Activated CD4-positive, alpha-beta T cell treated with anti-CD3 and anti-CD28 coated beads for 36 hours (primary cell): ENCODE measurements at regions not wholly inside any gene's neighbourhood (a gene's known extent, or its start where the extent isn't known, plus 50 kb on each side); places are given as distances from the start of the nearest gene placed in this dataset.

ENCODE experiments used
- ATAC-seq: fragments of 200-7000 bp; cut with Tn5 transposase; one replicate; pipeline ENCODE4 v1.10.0; 2021; ENCODE audit warnings: mild to moderate bottlenecking, moderate library complexity
- CTCF ChIA-PET: fragments of 350-600 bp; sonication (Branson Sonifier 250); formaldehyde crosslinking; loops from one replicate; lab custom pipeline; 2021; ENCODE audit warnings: antibody characterized with exemption; lab: Charles Lee
- POLR2A ChIA-PET: fragments of 350-600 bp; sonication (Branson Sonifier 250); formaldehyde crosslinking; loops from one replicate; lab custom pipeline; 2021; ENCODE audit warnings: antibody characterized with exemption, inconsistent platforms; lab: Charles Lee
- DNase-seq: peaks from one replicate; pipeline ENCODE4 v3.0.0-alpha.2; 2020
- H3K27ac Mint-ChIP-seq: one replicate; pipeline ENCODE4 v1.8.0; 2021; ENCODE audit warnings: mixed read lengths
- H3K27me3 Mint-ChIP-seq: one replicate; pipeline ENCODE4 v1.8.0; 2021; ENCODE audit warnings: mixed read lengths
- H3K36me3 Mint-ChIP-seq: one replicate; pipeline ENCODE4 v1.8.0; 2021; ENCODE audit warnings: low read depth, mixed read lengths
- H3K4me1 Mint-ChIP-seq: one replicate; pipeline ENCODE4 v1.8.0; 2021; ENCODE audit warnings: mixed read lengths
- H3K4me3 Mint-ChIP-seq: one replicate; pipeline ENCODE4 v1.8.0; 2021; ENCODE audit warnings: mild to moderate bottlenecking, moderate library complexity, mixed read lengths
- H3K9me3 Mint-ChIP-seq: one replicate; pipeline ENCODE4 v1.8.0; 2021; ENCODE audit warnings: low read depth, mixed read lengths
- intact Hi-C, 2 experiments: fragments of 100-400 bp; cut with DNase I in 1 of 2; cut with micrococcal nuclease in 1 of 2; formaldehyde crosslinking; loops; one replicate each; pipeline versions ENCODE4 v1.14.2 to v1.15.1; 2022 to 2024; cut with DNase I, micrococcal nuclease

DNA sequence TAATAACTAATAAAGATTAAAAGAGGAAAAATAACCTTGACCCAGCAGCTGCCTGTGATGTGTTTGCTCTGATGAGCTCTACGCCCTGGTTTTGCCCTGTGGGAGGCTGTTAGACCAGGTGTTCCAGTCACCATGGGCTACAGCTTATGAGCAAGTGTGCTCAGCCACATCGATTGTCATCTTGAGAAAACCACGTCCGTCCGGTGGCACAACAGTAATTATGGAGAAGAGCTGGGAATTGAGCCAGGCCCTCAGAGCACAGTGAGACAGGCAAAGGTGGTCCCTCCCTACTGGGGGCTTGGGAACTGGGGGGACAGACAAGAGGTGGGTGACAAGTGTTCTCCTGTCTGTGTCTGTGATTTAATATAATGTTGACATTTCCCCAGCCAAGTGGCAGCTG, 420.5 kb downstream of the MATN1 start:
- ChIA-PET CTCF (interaction anchor here (0.6 kb wide), 1 partner anchor 47 kb away, joined by 3 read pairs; no protein-coding TSS in a partner anchor), POLR2A (no interaction called here)
- intact Hi-C loops = no loop called here
- H3K27ac Mint-ChIP-seq = no peak overlapping the region
- no peak overlapping the region for H3K4me3 Mint-ChIP-seq
- DNase-seq (no peak), ATAC-seq (no peak)
- no peaks in the 10 kb centered on the region for H3K4me1 Mint-ChIP-seq
- H3K9me3 Mint-ChIP-seq = peaks cover 3% of the 10 kb centered on the region
- no peaks in the 10 kb centered on the region for H3K36me3 Mint-ChIP-seq
- peaks cover 20% of the 10 kb centered on the region for H3K27me3 Mint-ChIP-seq

DNA sequence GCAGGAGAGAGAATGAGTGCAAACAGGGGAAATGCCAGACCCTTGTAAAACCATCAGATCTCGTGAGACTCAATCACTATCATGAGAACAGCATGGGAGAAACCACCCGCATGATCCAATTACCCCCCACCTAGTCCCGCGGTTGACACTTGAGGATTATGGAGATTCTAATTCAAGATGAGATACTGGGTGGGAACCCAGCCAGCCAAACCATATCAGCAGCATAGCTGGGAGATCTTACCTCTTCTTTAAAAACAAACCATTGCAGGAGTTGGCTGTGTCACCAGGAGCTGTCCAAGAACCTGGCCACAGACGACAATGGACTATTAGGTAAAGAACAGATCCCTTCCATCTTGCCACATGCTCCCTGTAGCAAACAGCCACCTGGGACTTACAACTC, 422.7 kb downstream of the MATN1 start:
- ChIA-PET CTCF (no interaction called here), POLR2A (no interaction called here)
- Mint-ChIP-seq H3K27ac (no peak overlapping the region), H3K9me3 (peaks cover 5% of the 10 kb centered on the region), H3K36me3 (no peaks in the 10 kb centered on the region), H3K27me3 (peaks cover 17% of the 10 kb centered on the region), H3K4me1 (no peaks in the 10 kb centered on the region), H3K4me3 (no peak overlapping the region)
- ATAC-seq (no peak), DNase-seq (no peak)
- intact Hi-C loops = no loop called here

DNA sequence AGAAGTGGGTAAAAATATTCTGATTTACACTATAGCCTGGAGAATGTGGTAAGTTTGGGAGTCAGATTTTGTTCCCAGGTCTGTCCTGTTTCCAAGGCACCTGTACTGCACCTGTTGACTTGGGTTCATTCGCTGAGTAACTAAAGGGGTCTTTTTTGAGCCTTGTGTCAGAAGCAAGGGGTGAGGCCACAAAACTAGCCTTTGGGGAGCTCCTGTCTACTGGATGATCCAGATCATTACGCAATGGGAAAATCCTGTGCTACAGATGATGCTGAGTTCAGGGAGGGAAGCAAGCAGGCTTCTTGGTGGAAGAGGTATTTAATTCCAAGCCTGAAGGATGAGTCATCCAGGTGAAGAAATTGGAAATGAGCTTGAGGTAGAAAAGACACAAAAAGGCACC, 424.0 kb downstream of the MATN1 start:
- Mint-ChIP-seq H3K27me3 (peaks cover 17% of the 10 kb centered on the region), H3K27ac (no peak overlapping the region), H3K4me3 (no peak overlapping the region), H3K9me3 (peaks cover 5% of the 10 kb centered on the region), H3K4me1 (no peaks in the 10 kb centered on the region), H3K36me3 (no peaks in the 10 kb centered on the region)
- POLR2A ChIA-PET = no interaction called here
- intact Hi-C loops = no loop called here
- no peak for DNase-seq
- ATAC-seq = no peak
- CTCF ChIA-PET = no interaction called here

DNA sequence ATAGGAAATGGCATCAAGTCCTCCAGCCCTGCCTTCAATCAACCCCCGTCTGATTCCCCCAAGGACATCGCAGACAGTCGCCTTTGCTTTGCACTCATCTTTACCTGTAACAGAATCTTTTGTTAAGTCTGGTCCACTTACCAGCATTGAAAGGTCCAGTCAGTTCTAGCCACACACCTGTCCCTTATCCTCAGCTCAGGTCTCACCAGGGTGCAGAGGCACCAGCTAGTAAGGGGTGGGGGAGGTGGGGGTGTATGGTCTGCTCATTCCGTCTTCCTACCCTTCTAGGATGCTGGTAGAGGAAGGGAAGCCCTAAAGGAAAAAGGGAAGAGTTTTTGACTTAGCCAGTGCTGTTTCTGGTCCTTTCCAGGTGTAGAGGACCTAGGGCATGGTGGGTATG, 427.7 kb downstream of the MATN1 start:
- H3K4me1 Mint-ChIP-seq = no peaks in the 10 kb centered on the region
- ChIA-PET POLR2A (no interaction called here), CTCF (no interaction called here)
- peaks cover 5% of the 10 kb centered on the region for H3K9me3 Mint-ChIP-seq
- no peak overlapping the region for H3K27ac Mint-ChIP-seq
- intact Hi-C loops = no loop called here
- H3K27me3 Mint-ChIP-seq = peaks cover 17% of the 10 kb centered on the region
- no peak for ATAC-seq
- no peaks in the 10 kb centered on the region for H3K36me3 Mint-ChIP-seq
- no peak overlapping the region for H3K4me3 Mint-ChIP-seq
- DNase-seq = no peak

DNA sequence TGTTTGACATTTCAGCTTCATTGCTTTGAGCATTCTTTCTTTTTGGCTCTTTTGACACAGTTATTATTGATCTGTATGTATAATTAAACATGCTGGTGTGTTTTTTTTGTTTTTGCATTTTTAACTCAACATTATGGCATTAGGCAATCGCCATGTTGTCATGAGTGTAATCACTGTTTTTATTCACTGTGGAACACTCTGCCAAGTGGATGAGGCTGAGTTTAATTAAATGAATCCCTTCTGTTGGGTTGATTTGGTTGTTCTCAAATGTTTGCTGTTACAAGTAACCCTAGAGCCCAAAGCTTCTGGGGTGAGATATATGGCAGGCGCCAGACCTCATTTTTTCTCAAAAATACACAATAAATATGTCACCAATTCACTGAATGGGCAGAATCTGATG, 428.1 kb downstream of the MATN1 start:
- peaks cover 17% of the 10 kb centered on the region for H3K27me3 Mint-ChIP-seq
- H3K36me3 Mint-ChIP-seq = no peaks in the 10 kb centered on the region
- no peaks in the 10 kb centered on the region for H3K4me1 Mint-ChIP-seq
- H3K9me3 Mint-ChIP-seq = peaks cover 5% of the 10 kb centered on the region
- H3K27ac Mint-ChIP-seq = no peak overlapping the region
- intact Hi-C loops = no loop called here
- POLR2A ChIA-PET = no interaction called here
- ATAC-seq = no peak
- no peak for DNase-seq
- CTCF ChIA-PET = no interaction called here
- H3K4me3 Mint-ChIP-seq = no peak overlapping the region

DNA sequence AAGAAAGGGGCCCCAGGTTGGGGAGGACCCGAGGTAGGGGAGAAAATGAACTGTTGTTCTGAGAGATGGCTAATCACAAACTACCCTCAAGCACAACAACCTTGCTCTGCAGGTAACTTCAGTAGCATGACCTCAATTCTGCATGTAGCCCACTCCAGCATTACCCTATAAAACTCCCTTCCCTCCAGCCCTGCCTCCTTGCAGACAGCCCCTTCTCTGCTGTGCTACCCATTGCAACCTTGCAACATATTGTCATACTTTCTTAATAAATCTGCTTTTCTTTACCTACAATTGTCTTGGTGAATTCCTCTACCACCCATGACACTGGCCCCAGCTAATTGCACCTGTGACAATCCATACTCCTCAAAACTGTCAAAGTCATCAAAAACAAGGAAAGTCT, 428.9 kb downstream of the MATN1 start:
- no peak overlapping the region for H3K27ac Mint-ChIP-seq
- intact Hi-C loops = no loop called here
- ChIA-PET CTCF (no interaction called here), POLR2A (no interaction called here)
- H3K36me3 Mint-ChIP-seq = no peaks in the 10 kb centered on the region
- DNase-seq = no peak
- H3K4me1 Mint-ChIP-seq = no peaks in the 10 kb centered on the region
- peaks cover 18% of the 10 kb centered on the region for H3K27me3 Mint-ChIP-seq
- ATAC-seq = no peak
- peaks cover 4% of the 10 kb centered on the region for H3K9me3 Mint-ChIP-seq
- H3K4me3 Mint-ChIP-seq = no peak overlapping the region

DNA sequence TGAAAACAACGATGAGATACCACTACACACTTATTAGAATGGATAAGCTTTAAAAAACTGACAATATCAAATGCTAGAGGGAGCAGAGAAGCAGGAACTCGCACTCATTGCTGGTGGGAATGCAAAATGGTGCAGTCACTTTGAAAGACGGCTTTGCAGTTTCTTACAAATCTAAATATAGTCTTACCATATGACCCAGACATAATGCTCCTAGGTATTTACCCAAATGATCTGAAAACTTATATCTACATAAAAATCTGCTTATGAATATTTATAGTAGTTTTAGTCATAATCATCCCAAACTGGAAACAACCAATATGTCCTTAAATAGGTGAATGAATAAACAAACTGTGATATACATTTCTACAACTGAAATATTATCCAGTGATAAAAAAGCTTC, 430.9 kb downstream of the MATN1 start:
- DNase-seq = no peak
- Mint-ChIP-seq H3K27me3 (peaks cover 15% of the 10 kb centered on the region), H3K9me3 (no peaks in the 10 kb centered on the region), H3K27ac (no peak overlapping the region), H3K4me1 (no peaks in the 10 kb centered on the region), H3K36me3 (no peaks in the 10 kb centered on the region), H3K4me3 (no peak overlapping the region)
- intact Hi-C loops = no loop called here
- no peak for ATAC-seq
- ChIA-PET POLR2A (no interaction called here), CTCF (no interaction called here)

DNA sequence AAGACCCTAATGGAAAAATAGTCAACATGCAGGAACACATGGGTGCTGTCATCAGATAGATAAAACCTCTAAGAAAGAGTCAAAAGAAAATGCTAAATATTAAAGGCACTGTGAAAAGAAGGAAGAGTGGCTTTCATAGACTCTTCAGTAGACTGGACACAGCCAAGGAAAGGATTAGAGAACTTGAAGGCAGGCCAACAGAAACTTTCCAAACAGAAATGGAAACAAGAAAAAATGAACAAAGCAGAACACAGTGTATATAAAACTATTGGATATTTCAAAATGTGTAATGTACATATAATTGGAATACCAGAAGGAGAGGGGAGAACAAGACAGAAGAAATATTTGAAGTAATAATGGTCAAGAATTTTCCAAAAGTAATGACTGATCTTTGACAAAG, 431.9 kb downstream of the MATN1 start:
- no peaks in the 10 kb centered on the region for H3K36me3 Mint-ChIP-seq
- H3K27me3 Mint-ChIP-seq = peaks cover 14% of the 10 kb centered on the region
- CTCF ChIA-PET = no interaction called here
- POLR2A ChIA-PET = no interaction called here
- no peak overlapping the region for H3K27ac Mint-ChIP-seq
- no peak overlapping the region for H3K4me3 Mint-ChIP-seq
- DNase-seq = no peak
- ATAC-seq = no peak
- H3K9me3 Mint-ChIP-seq = no peaks in the 10 kb centered on the region
- H3K4me1 Mint-ChIP-seq = no peaks in the 10 kb centered on the region
- intact Hi-C loops = no loop called here

DNA sequence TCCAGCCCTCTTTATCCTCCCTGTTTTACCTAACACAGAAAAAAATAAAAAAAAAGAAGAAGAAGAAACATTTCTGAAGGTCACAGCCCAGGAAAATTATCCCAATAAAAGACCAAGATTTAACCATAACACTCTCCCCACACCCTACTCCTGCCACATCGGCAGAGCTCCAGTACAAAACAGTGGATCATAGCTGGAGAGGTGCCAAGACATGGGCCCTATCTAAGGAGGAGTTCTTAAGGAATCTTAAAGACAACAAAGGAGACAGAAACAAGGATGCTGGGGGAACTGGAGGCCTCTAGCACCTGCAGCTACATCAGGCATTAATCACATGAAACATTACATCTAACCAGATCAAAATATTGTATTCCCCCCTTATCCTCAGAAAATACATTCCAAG, 432.8 kb downstream of the MATN1 start:
- Mint-ChIP-seq H3K27ac (no peak overlapping the region), H3K4me3 (no peak overlapping the region), H3K36me3 (no peaks in the 10 kb centered on the region), H3K4me1 (no peaks in the 10 kb centered on the region), H3K9me3 (no peaks in the 10 kb centered on the region), H3K27me3 (peaks cover 14% of the 10 kb centered on the region)
- DNase-seq (no peak), ATAC-seq (no peak)
- POLR2A ChIA-PET = no interaction called here
- intact Hi-C loops = no loop called here
- CTCF ChIA-PET = no interaction called here

DNA sequence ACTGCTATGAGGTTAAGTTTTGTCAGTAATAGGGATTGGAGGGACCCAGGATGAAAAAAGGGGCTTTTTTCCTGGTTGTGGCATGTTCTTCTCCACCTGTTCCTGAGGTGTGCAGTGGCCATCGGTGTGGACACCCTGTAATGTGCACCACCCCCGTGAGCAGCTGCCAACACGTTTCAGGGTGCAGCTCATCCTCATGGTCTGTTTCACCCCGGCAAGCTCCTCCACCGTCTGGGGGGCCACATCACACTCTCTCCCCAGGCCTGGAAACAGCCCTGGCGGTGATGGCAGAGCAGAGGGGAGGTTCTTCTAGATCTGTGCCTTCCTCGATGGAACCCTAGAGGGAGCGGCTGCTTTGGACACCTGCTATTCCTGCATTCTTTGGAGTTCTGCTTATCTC, 435.4 kb downstream of the MATN1 start:
- Mint-ChIP-seq H3K4me3 (no peak overlapping the region), H3K27ac (no peak overlapping the region), H3K9me3 (no peaks in the 10 kb centered on the region), H3K27me3 (peaks cover 12% of the 10 kb centered on the region), H3K36me3 (no peaks in the 10 kb centered on the region), H3K4me1 (peaks cover 5% of the 10 kb centered on the region)
- DNase-seq (no peak), ATAC-seq (no peak)
- intact Hi-C loops = no loop called here
- ChIA-PET POLR2A (no interaction called here), CTCF (no interaction called here)

DNA sequence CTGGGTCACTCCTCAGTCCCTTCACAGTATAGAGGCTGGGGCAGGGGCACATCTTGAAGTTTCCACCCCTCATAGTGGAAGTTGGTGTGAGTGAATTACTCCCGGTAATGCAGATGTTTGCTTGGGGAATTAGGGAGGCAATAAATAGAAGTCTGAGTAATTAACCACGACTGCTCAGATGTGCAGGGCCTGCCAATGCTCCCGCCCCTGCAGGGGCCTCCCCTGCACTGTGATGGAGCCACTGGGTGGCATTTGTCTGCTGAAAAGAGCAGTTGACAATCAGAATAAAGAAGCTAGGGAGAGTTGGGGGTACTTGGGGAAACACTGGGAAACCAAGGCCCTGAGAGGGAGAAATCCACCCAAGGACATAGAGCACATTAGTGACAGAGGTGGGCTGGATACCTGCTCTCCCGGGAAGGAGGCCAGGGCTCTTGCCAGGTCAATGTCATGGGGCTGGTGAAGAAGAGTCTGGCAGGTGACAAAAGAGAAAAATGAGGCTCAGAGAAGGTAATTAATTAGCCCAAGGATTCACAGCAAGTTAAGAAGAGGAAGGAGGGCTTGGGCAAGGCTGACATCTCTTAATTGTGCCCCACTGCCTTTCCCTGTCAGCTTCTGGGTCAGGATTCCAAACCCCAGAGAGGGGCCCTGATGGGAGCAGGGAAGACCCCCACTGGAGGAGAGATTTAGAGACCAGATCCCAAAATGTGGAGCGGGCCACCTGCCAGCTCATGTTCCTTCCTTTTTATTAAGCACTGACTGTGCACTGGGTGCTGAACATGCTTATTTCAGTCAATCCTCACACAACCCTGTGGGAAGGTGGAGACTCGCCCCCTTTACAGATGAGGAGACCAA, 436.2 kb downstream of the MATN1 start:
- ChIA-PET POLR2A (no interaction called here), CTCF (no interaction called here)
- DNase-seq (peak; percentile 10), ATAC-seq (no peak)
- Mint-ChIP-seq H3K4me1 (peaks cover 8% of the 10 kb centered on the region), H3K9me3 (no peaks in the 10 kb centered on the region), H3K27ac (no peak overlapping the region), H3K36me3 (no peaks in the 10 kb centered on the region), H3K4me3 (no peak overlapping the region), H3K27me3 (peaks cover 12% of the 10 kb centered on the region)
- intact Hi-C loops = no loop called here

DNA sequence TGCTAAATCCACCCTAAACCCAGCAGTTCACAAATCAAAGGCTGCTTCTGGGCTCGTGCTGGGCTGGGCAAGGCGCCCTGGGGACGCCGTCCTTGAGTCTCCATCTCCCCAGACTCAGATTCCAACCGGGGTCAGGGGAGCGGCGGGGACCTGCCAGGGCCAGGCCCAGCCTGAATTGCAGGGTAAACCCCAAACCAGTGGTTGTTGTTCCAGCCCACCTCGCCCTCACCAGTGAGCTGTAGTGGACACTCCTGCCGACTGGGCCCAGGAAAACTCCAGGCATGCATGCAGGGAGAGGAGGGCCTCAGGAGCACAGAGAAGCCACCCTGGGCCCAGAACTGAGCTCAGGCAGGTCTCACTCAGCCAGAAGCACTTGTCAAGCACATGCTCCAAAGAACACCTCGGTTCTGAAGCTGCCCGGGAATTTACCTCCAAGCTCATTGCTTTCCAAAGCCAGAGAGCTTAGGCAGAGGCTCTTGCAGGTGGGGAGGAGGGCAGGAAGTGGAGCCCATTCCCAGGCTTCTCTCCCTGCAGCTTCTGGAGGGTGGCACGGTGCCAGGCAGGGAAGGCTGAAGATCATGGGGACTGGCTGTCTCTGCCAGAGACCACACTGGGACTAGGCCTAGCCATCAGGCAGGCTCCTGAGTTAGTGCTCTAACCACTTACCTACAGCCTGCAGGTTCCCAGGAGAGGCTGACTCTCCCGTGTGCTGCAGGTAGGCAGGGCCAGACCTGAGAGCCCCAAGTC, 437.0 kb downstream of the MATN1 start:
- H3K4me3 Mint-ChIP-seq = no peak overlapping the region
- ChIA-PET POLR2A (no interaction called here), CTCF (no interaction called here)
- no peaks in the 10 kb centered on the region for H3K9me3 Mint-ChIP-seq
- no peak overlapping the region for H3K27ac Mint-ChIP-seq
- peaks cover 10% of the 10 kb centered on the region for H3K27me3 Mint-ChIP-seq
- H3K36me3 Mint-ChIP-seq = no peaks in the 10 kb centered on the region
- ATAC-seq (no peak), DNase-seq (no peak)
- H3K4me1 Mint-ChIP-seq = peaks cover 8% of the 10 kb centered on the region
- intact Hi-C loops = no loop called here
